DND-41 (cell line): ENCODE measurements at regions not wholly inside any gene's neighbourhood (a gene's known extent, or its start where the extent isn't known, plus 50 kb on each side); places are given as distances from the start of the nearest gene placed in this dataset.

ENCODE experiments used
- CTCF ChIP-seq: IDR thresholded peaks from 2 replicates; pipeline ENCODE4 v1.5.1; 2012; ENCODE audit warnings: borderline replicate concordance, low read length, moderate library complexity, mild to moderate bottlenecking; ENCODE audit not compliant: poor library complexity, severe bottlenecking; ENCODE audit errors: extremely low read depth
- EZH2 ChIP-seq: IDR thresholded peaks from 3 replicates; pipeline ENCODE4 v1.6.1; 2012; ENCODE audit warnings: borderline replicate concordance, low read depth, mild to moderate bottlenecking, moderate library complexity, low read length, inconsistent platforms; ENCODE audit not compliant: severe bottlenecking

DNA sequence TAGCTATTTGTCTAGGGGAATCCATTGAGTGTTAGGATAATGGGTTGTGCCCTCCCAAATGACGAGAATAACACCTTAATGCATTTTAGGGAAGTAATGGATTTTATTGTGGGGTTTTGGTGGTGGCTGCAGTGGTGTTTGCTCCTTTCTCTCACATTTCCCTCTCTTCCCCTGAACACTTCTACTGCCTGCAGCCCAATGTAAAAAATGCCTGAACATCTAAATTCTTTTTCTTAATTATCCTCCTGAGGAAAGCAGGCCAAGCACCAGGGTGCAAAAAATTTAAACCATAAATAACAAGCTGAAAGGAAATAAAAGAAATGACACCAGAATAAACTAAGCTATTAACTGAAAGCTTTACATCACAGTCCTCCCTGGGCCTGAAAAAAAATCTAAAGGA lies 57.3 kb upstream of the PCDH8 start:
- no peak for TF ChIP-seq CTCF
- TF ChIP-seq EZH2, result no peak
